NCI-H2171 (cell line): ENCODE measurements at regions not wholly inside any gene's neighbourhood (a gene's known extent, or its start where the extent isn't known, plus 50 kb on each side); places are given as distances from the start of the nearest gene placed in this dataset.
"Not testable (repeated sequence)": the region's sequence is repeated elsewhere in the genome, so short reads cannot be mapped to it uniquely, and the experiment has no call there.

Source experiments
- DNase-seq: peaks from one replicate; lab custom pipeline; 2025; lab: John Stamatoyannopoulos, UW

DNA sequence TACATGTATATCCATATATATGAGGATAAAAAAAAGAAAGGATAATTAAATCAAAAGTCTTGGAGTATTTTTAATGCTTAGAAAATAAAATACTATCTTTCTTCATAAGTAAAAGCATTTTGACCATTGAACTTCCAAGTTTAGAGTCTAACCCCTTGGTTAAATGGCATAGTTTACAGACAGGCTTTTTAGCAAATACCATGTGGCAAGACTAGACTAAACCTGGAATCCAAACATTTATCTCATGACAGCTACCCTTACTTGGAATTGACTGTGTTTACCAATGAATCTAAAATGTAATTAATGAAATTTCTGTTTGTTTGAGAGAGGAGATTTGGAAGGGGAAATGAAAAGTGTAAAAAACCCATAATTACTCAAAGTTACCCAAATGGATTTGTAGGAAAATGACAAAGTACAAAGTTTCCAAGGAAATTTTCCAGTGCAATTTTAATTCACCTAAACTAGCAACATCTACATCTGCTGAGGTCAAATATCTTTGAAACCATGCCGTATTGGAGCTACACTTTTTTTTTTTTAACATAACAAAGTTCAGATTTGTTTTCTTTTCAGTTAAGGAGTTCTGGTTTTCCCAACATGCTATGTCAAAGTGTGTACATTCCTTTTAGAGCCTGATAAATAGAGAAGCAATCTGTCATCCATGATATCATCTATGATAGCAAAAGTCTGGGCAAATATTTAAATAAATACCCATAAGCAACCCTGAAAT is 272.1 kb upstream of the DAB2 start:
- DNase-seq = no peak

- DNase-seq = no peak
Observed at GRCh38 chr5:39691993-39692392, 267.2 kb upstream of the DAB2 start.

DNA sequence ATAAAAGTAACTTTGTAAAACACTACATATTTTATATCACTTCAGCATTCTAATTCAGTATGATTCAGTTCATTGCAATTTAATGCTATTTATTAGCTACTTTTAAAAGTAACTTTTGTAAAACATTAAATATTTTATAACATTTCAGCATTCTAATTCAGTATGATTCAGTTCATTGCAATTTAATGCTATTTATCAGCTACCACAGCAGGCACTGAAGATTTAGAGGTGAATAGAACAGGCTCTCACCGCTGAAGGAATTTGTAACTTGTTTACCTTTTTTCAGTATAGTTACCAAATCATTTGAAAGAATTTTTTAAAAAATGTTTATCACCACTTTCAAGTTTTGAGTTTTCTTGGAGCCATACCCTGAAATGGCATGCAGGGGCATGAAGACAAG is 266.4 kb upstream of the DAB2 start:
- DNase-seq = no peak

GRCh38 chr5:39689919-39690318 is 265.1 kb upstream of the DAB2 start:
- no peak for DNase-seq

DNA sequence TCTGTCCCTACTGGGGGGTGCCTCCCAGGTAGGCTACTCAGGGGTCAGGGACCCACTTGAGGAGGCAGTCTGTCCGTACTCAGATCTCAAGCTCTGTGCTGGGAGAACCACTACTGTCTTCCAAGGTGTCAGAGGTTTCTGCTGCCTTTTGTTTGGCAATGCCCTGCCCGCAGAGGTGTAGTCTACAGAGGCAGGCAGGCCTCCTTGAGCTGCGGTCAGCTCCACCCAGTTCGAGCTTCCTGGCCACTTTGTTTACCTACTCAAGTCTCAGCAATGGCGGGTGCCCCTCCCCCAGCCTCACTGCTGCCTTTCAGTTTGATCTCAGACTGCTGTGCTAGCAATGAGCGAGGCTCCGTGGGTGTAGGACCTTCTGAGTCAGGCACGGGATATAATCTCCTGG is 263.1 kb upstream of the DAB2 start:
- not testable (repeated sequence) for DNase-seq

DNA sequence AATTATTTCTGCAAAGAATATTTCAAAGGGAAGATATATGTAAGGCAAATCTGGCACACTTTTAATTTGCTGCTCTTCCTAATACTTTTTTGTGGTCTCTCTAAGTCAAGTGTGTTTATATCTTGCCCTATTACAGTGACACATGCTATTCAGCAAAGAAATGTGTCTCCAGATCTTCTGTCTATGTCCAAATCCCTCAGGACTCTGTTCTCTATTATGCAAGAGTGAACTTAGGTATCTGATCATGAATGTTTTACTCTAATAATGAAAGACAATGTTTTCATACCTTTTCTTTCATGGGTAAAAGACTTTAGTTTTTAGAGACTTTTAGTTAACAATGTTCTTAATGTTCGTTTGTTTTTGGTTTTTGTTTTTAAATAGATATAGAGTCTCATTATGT is 255.4 kb upstream of the DAB2 start:
- no peak for DNase-seq

- no peak for DNase-seq
Observed at GRCh38 chr5:39678534-39678933, 253.8 kb upstream of the DAB2 start.

DNA sequence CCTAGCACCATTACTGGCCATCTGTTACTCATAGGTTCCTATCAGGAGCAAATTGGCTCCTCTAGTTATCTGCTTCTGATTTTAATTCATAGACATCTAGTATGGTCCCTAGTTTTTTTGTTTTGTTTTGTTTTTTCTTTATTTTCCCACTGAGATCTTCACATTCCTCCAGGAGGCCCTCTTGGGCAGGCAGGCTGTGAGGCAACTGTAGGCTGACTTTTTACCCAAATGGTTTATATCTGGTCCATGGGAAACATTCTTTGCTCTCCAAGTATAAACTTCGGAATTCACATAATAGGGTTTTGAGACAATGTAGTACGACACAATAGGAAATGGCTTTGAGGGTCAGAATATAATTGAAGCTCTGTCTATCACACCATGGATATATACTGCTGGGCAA is 250.9 kb upstream of the DAB2 start:
- DNase-seq = no peak

- DNase-seq = no peak
Observed at GRCh38 chr5:39674209-39675082, 249.7 kb upstream of the DAB2 start.

- no peak for DNase-seq
Observed at GRCh38 chr5:39671561-39671961, 246.8 kb upstream of the DAB2 start.

- DNase-seq = no peak
Observed at GRCh38 chr5:39670955-39671354, 246.2 kb upstream of the DAB2 start.

GRCh38 chr5:39670391-39670790 is 245.6 kb upstream of the DAB2 start:
- DNase-seq = no peak

GRCh38 chr5:39668980-39669379 is 244.2 kb upstream of the DAB2 start:
- peak; percentile 5 for DNase-seq

DNA sequence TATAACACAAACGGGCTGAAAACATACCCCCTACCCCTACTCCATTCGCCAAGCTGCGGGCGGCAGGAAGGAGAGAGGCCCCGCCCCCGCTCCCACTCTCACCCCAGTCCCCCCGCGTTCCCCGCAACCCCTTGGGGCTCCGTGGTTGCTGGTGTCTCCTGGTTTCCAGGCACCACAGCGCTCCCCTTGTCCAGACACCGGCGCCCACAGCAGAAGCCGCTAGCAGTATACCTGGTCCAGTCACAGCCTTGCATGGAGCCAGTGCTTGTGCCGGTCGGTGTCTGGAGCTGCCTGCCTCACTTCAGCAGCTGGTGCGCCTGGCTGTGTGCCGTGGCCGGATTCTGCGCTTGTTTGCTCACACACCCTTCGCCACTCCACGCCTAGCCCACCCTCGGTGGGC is 240.5 kb upstream of the DAB2 start:
- DNase-seq = no peak

DNA sequence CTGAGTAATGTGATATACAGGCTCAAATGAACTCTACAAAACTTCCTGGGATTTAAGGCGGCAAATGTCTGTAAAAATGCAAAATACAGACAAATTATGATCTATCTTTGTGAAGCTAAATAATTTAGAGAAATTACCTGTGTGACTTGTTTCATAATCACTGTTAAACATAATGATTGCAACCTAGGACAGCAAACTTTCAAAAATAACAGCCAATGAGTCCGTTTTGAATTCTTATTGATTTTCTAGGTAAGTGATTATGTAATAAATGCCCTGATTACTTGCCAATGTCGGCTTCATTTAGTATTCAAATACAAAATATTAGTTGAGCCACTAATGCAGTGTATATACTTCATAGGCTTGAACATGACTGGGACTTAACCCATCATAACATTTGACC is 238.2 kb upstream of the DAB2 start:
- DNase-seq = no peak

GRCh38 chr5:39661026-39661779 is 236.4 kb upstream of the DAB2 start:
- no peak for DNase-seq

DNA sequence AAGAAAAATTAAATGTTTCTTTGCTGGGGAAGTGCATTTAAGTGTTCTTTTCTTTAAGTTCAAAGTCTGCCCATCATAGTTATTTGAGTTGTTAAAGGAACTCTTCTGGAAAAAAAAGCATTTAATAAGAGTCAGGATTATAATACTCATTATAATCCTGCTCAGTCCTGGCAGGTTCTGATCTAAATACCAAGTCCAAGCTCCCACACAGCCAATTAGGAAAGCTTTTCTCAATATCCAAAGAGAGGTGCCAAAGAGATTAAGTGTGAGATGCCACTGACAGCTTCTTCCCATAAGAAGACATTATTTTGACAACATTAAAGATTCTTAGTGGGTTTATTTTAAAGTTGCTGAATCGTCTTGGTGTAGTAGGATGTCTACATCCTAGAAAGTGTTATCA is 235.2 kb upstream of the DAB2 start:
- no peak for DNase-seq

GRCh38 chr5:39658866-39659265 is 234.1 kb upstream of the DAB2 start:
- DNase-seq = no peak

GRCh38 chr5:39657943-39658342 is 233.2 kb upstream of the DAB2 start:
- DNase-seq = no peak

- DNase-seq = no peak
Observed at GRCh38 chr5:39656600-39656999, 231.8 kb upstream of the DAB2 start.

- DNase-seq = no peak
Observed at GRCh38 chr5:39654715-39655114, 229.9 kb upstream of the DAB2 start.

DNA sequence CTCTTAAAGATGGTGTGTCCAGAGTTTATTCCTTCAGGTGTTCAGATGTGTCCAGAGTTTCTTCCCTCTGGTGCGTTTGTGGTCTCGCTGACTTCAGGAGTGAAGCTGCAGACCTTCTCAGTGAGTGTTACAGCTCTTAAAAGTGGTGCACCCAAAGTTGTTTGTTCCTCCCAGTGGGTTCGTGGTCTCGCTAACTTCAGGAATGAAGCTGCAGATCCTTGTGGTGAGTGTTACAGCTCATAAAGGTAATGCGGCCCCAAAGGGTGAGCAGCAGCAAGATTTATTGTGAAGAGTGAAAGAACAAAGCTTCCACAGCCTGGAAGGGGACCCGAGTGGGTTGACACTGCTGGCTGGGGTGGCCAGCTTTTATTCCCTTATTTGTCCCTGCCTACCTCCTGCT is 227.7 kb upstream of the DAB2 start:
- DNase-seq = not testable (repeated sequence)

GRCh38 chr5:39652036-39652435 is 227.3 kb upstream of the DAB2 start:
- no peak for DNase-seq
